C1 segment of cervical spinal cord (tissue), 14 donors: ENCODE measurements at regions not wholly inside any gene's neighbourhood (a gene's known extent, or its start where the extent isn't known, plus 50 kb on each side); places are given as distances from the start of the nearest gene placed in this dataset.
"Not testable (repeated sequence)": the region's sequence is repeated elsewhere in the genome, so short reads cannot be mapped to it uniquely, and the experiment has no call there.

Experiments
- DNase-seq, 14 donors: peaks; one replicate each; lab custom pipeline; 2025; lab: John Stamatoyannopoulos, UW

DNA sequence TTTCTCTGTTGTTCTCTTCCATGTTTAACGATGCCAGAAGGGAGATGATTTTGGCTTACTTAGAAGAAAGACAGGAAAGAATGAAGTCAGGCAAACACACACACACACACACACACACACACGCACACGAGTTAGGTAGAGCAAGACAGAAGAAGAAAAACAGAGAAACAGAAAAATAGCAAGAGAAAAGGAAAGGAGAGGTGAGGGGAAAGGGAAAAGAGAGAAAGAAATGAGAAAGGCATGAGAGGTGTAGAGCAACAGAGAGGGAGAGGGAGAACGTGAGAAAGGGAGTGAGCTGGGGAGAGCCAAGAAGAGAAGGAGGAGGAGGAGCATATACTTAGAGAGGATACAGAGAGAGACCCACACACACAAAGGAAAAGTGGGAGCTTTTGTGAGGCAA is 385.3 kb downstream of the DOK5 start:
- no peak for DNase-seq

GRCh38 chr20:54856202-54856601 is 380.8 kb downstream of the DOK5 start:
- no peak for DNase-seq

- DNase-seq: no peak
These were observed 374.3 kb downstream of the DOK5 start for GRCh38 chr20:54849741-54850140.

DNA sequence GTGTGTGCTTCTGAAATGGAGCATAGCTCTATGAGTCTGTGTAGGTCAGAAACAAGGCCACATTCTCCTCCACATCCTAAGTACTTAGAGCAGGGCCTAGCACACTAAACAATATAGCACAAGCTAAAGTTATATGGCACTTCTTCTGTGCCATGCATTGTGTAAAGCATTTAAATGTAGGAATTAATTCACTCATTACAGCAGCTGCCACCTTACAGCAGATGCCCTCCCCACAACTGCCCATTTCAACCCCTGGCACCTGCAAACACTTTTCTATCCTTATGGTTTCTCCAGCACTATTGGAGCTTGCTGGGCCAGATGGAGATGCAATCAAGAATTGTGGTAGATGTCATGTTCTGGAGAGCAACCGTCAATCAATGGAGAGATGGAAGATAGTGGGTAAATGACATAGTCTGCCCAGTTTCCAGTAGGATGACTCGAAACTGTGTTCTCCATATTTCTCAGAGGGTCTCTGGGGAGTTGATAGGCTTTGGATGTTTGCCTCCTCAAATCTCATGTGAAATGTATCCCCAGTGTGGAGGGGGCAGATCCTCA is 373.7 kb downstream of the DOK5 start:
- no peak for DNase-seq

DNA sequence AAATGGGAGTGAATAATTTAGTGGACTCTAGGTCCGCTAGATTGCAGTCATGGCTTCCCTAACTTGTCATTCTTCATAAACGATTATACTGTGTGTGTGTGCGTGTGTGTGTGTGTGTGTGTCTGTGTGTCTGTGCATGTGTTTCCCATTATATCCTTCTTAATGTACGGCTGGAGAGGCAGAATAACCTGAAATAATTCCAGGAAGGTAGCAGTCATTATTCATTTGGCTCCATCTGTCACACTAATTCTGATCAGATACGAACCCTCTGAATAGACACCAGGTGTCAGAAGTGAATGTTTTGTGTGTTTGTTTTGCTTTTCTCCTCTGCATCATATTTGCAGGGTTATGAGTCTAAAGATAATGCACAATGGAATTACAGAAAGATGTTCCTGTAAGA is 372.9 kb downstream of the DOK5 start:
- DNase-seq: no peak

- DNase-seq: no peak
These were observed 371.6 kb downstream of the DOK5 start for GRCh38 chr20:54846948-54847347.

GRCh38 chr20:54844346-54844745 is 369.0 kb downstream of the DOK5 start:
- no peak for DNase-seq

DNA sequence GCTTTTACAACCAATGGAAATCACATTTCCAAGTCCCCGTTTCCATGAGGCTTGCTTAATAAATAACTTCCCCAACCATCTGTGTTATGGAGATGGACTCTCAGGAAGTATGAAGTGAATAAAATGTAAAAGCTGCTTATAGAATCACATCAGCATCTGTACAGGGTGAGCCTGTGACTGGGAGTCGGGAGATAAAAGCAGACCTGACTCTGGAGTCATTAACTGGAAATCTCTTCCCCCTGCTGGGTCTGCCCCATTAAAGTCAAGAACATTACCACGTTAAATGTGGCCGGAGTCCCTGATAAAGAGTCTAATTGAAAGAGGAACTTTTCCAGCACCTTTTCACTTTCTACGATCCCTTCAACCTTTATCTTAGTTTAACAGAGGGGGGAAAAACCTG is 368.5 kb downstream of the DOK5 start:
- no peak for DNase-seq

- no peak for DNase-seq
These were observed 368.0 kb downstream of the DOK5 start for GRCh38 chr20:54843431-54843830.

- DNase-seq: no peak
These were observed 363.8 kb downstream of the DOK5 start for GRCh38 chr20:54839224-54839623.

DNA sequence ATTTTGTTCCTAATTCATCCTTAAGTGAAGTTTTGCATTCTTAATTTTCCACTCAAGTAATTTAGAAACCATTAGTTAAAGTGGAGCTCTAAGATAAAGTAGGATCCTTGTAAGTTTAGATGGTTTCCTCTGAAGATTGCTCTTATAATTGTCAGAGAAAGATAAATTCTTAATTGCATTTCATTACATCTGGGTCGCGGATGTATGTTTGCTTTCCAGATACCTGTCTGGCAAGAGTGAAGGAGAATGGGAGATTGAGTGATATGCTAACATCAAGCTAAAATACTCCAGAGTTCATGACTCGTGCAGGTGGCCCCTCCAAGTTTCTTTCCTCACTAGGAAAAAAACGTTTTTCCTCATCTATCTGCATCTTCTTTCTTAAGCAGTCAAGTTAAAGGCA is 361.8 kb downstream of the DOK5 start:
- no peak for DNase-seq

DNA sequence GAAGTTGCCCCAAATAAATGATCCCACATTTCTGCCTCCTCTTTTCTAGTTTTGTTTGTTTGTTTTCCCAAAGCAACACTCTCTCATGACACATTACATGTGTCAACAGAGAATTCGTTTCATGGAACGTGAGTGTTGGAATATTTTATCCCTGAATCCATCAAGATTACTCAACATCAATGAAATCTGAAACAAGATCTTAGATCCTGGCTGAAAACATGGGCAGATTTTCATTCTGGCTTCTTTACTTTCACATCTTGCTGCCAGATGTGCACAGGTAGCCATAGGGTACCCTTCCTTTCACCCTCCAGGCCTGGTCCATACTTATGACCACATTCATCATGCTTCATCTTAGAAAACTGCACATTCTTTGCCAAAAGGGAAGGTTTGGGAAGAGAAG is 347.0 kb downstream of the DOK5 start:
- no peak for DNase-seq

DNA sequence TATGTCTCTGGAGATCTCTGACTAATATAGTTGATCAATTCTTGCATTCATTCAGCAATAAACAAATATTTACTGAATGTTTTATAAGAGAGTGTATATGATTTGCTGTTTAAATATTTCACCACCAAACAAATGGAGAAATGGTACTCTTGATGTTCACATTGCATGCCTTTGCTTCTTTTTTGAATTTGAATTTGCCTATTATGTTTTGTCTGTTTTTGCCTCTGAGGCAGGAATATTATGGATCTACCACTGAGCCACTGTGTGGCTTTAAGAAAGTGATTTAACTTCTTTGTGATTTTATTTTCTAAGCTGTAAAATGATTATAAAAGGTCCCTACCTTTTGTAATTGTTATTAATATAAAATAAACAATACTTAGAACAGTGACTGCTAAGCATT is 345.0 kb downstream of the DOK5 start:
- no peak for DNase-seq

DNA sequence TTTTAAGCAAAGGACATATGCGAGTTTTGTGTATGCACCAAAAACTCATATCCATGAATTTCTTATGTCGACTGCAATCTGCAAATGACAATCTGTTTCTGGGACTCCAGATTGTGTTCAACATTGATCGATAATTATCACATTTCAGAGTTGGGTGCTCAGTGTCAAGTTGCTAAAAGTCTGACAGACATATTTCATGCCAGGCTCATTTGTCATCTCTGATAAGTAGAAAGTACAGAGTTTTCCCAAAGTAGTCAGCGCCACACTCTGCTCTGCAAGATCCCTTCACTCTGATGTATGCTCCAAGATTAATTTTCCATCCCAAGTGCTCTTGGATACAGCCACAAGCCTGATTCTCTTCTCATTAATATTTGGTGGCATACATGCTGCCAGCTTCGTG is 331.1 kb downstream of the DOK5 start:
- no peak for DNase-seq

DNA sequence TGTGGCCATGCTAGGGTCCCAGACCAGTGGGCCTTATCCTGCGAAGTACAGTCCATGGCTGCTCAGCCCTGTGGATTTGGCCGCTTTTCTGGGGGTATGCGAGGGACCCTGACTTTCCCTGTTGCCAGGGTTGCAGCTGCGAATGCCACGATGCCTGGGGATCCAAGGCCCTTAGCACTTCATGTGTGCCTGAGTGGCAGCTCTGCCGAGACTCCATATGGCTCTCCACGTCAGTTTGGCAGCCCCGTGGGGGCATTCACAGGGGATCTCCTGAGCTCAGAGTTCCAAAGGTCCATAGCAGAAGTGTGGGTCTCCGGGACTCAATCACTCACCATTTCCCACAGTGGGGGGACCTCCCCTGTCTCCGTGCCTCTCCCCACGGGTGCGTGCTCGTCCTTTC is 319.5 kb downstream of the DOK5 start:
- no peak for DNase-seq

GRCh38 chr20:54794110-54794509 is 318.7 kb downstream of the DOK5 start:
- DNase-seq: no peak

GRCh38 chr20:54793291-54793992 is 318.0 kb downstream of the DOK5 start:
- no peak for DNase-seq

DNA sequence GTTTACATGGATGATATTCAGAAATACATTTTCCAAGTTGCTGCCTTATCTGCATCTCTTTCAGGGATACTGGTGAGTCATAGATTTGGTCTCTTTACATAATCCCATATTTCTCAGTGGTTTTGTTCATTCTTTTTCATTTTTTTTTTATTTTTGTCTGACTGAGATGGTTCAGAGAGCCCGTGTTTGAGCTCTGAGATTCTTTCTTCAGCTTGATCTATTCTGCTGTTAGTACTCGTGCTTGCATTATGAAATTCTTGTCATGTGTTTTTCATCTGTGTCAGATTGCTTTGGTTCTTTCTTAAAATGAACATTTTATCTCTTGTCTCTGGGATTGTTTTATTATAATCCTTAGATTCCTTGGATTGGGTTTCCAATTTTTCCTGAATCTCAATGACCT is 317.3 kb downstream of the DOK5 start:
- no peak for DNase-seq

DNA sequence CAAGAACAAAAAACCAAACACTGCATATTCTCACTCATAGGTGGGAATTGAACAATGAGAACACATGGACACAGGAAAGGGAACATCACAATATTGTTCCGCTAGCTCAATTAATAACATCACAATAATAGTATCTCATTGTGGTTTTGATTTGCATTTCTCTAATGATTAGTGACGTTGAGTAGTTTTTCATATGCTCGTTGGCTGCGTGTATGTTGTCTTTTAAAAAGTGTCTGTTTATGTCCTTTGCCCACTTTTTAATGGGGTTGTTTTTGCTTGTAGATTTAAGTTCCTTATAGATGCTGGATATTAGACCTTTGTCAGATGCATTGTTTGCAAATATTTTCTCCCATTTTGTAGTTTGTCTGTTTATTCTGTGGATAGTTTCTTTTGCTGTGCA is 312.9 kb downstream of the DOK5 start:
- not testable (repeated sequence) for DNase-seq

GRCh38 chr20:54782758-54783157 is 307.4 kb downstream of the DOK5 start:
- not testable (repeated sequence) for DNase-seq

- no peak for DNase-seq
These were observed 299.0 kb downstream of the DOK5 start for GRCh38 chr20:54774426-54774825.

DNA sequence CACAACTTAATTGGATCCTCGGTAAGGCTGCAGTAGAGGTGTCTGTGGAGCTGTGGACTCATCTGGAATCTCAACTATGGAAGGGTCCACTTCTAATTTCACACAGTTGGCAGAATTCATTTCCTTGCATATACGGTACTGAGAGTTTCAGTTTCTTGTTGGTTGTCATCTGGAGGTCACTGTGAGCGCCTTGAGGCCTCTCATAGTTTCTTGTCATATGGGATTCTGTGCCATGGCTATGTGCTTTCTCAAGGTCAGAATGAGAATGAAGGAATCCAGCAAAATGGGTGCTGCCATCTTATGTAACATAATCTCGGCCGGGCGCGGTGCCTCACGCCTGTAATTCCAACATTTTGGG is 298.2 kb downstream of the DOK5 start:
- DNase-seq: no peak

GRCh38 chr20:54772893-54773642 is 297.7 kb downstream of the DOK5 start:
- DNase-seq: no peak
